Stimulated activated CD8-positive, alpha-beta memory T cell treated with anti-CD3 and anti-CD28 coated beads, Interleukin-4, amount 100 ng/mL, for 24 hours (primary cell): ENCODE measurements at regions not wholly inside any gene's neighbourhood (a gene's known extent, or its start where the extent isn't known, plus 50 kb on each side); places are given as distances from the start of the nearest gene placed in this dataset.
"Not testable (repeated sequence)": the region's sequence is repeated elsewhere in the genome, so short reads cannot be mapped to it uniquely, and the experiment has no call there.

Source experiments
- DNase-seq: peaks from one replicate; pipeline ENCODE4 v3.0.0-alpha.2; 2020; ENCODE audit warnings: low read depth

DNA sequence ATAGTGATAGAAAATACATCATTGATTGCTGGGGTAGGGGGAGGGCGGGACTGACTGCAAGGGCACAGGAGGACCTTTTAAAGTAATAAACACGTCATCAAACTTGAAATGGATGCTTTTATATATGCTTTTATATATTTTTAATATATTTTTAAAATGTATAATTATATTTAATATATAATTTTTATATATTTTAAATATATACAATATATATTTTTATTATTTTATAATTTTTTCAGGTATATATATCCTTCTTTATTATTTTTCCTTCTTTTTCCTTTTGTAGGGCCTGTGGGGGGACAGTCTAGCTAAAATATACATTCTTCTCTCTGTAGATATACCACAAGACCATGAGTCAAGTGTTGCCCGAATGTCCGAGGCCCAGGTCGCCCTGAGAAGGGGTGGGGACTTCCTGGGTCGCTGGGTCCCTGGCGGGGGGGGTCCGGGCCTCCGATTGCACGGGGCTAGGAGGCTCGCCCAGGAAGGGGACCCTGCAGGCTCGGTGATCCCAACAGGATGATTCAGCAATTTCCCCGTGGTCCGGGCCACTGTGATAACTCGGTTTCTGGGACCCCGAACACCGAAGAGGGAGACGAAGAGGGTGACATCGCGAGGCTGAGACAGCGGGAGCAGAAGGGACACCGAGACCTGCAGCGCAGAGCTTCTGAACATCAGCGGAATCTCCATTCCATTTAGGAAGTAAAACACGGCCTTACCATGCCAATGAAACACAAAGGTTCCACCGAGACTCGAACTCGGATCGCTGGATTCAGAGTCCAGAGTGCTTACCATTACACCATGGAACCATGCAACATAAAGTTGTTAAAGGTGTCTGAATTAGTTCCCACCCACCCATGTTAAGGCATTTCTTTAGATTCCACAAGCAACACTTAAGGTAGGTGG, 112.5 kb upstream of the NBPF11 start:
- no peak for DNase-seq

DNA sequence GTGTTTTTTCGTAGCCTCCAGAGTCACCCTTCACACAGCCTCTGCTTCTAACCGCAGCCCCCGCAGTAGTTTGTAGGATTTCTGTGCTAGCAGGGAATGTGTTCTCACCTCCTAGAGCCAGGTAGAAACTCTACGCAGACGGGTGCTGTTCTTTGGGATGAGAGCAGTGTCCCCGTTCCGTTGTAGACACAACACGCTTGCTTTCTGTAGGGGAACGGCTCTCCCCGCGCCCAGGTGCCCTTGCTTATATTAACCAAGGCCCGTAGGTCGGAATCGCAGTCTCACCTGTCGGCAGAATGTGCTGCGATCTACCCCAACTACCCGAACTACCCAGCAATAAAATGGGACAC, 111.8 kb upstream of the NBPF11 start:
- DNase-seq, result no peak

DNA sequence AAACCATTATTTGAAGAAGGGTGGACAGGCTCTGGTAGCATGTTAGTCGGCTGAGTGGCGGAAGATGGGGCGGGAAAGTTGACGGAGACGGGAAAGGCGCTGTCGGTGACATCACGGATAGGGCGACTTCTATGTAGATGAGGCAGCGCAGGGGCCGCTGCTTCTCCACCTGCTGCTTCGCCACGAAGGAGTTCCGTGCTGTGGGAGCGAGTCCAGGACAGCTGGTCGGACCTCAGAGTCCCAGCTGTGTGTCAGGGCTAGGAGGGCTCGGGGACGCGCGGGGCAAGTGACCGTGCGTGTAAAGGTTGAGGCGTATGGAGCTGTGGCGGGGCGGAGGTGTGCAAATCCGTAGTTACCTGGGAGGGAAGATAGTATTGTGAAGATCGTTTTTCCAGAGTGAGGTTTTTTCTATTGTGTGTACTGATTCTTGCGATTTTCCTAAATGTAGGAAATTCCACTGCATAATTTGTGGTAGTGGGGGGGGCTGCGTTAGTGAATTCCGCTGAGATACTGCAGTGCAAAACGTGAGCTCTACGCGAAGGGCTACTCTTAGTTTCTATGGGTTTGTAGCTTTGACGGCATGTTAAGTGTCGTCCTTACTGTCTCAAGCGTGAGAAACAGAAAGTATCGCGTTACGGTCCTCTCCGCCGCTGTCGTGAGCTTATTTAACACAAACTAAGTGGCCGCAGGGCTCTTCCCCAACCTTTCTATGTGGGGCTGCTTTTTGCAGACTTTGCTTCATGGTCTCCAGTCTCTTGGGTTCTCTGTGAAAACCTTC, 111.2 kb upstream of the NBPF11 start:
- DNase-seq, result peak; percentile 46

DNA sequence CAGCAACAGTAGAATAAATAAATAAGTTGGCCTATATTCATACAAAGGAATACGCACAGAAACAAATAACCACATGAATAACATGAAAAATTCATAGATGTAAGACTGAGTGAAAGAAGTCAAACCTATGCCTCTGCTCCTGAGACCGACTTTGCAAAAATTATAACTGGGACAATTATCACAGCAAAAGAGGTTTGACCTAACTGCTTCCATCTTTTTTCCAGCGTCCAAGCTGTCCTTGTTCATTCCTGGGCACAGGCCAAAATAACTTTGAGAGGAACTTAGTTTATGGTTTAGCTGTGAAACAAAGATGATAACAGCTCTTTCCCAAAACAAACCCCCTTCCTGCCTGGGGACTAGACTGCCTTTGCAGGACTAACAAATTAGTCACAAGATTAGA, 109.6 kb upstream of the NBPF11 start:
- not testable (repeated sequence) for DNase-seq

DNA sequence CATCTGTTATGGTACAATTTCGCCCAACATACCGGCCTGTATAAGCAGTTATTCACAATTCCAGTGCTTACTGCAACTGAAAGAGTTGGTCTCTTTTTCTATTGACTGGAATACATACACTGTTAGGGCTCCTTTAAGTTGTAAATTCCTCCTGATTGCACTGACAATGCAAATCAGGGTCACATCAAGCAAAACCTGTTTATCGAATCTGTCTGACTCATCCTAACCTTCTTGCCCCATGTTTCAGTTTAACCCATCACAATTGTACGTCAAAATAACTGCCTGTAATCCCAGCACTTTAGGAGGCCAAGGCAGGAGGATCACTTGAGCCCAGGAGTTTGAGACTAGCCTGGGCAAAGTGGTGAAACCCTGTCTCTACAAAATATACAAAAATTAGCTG, 105.8 kb upstream of the NBPF11 start:
- not testable (repeated sequence) for DNase-seq

DNA sequence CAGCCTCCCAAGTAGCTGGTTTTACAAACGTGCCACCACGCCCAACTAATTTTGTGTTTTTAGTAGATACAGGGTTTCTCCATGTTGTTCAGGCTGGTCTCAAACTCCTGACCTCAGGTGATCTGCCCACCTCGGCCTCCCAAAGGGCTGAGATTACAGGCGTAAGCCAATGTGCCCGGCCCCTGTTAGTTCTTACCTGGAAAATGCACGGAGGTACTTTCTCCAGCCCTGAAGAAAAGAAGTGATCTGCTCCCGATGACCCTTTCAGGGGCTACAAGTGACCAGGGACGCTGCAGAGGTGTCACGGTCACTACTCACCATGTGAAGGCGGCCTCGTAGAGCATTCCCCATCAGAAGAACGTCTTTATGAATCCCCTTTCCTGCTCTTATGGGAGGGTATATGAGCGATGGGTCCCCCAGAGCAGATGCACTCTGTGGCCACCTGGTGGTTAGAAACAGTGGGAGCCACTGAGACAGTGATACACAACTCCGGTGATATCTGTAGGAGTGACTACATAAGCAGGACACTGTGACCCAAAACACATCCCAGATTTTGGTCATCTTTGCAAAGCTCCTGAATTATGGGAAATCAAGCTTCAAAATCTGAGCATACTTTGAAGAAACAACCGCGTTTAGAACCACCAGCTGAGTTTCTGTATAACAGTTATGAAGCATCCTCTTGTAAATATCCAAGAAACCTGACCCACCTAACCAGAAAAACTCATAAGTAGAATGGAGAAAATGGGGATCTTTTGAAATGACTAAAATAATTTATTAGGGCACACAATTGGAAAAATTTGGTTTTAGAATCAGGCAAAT, 102.7 kb upstream of the NBPF11 start:
- DNase-seq, result not testable (repeated sequence)

DNA sequence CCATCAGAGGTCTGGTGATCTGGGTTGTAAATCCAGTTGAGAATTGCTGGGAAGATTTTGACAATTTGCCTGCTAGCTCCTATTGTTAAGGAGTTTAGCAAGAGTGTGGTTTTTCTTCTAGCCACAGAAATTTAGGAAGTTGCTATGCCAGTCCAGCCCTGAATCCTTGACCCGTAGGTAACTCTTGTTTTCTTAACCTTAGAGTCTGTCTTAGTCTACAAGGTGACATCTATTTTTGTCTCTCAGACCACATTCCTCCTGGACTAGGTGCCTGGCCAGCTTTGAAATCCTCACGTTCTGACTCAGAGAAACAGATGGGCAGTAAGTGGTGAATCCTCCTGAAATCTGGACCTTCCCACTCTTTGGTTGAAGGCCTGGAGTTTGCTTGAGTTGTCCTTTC, 101.7 kb upstream of the NBPF11 start:
- not testable (repeated sequence) for DNase-seq

DNA sequence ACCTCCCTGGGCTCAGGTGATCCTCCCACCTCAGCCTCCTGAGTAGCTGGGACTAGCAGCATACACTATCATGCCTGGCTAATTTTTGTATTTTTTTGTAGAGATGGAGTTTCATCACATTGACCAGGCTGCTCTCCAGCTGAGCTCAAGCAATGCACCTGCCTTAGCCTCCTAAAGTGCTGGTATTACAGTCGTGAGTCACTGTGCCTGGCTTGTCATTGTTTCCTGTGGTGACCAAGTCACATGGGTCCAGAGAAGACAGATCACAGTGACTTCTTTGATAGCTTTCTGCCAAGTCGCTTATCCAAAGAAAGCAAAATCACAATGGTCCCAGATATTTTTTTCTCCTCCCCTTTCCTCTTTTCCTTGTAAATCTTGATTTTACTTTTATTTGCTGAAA, 96.7 kb upstream of the NBPF11 start:
- not testable (repeated sequence) for DNase-seq

DNA sequence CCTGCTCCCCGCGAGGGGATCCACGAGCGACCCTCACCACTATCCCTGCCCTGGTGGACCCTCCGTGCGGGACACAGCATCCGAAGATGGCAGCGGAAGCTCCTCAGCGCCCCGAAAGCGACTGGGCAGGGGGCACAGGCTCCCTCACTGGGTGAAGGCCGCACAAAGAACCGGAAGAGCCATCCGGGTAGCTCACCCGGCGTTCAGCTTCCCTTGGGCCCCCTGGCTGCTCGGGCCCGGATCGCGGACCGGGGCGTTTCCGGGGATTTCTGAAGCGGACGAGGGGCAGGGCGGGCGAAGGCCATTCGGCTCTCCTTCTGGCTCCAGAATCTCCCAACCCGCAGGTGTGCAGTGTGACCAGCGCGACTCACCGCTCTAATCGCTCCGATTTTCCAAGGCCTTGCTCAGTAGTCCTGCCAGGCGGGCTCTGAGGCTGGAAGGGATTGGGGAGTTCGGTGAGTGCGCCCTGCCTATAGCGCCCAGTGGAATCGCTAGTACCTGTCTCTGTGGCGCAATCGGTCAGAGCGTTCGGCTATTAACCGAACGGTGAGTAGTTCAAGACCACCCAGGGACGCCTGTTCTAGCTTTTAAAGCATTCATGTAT, 94.3 kb upstream of the NBPF11 start:
- DNase-seq, result not testable (repeated sequence)

DNA sequence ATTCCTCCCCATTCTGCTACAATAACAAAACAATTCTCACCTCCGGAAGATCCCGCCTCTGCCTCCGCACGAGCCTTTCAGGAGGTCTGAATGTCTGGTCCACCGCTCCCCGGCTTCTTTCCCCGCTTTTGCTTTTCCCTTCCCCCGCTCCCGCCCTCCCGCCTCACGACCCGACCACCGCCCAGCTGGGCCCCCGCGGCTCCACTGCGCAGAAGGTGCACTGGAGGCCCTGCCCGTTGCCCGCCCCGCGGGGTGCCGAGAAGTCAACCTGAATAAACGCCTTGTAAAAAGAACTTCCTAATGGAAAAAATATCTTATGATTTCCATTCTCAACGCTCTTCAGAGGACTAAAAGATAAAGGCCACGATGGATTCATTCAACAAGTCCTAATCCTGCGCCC, 93.8 kb upstream of the NBPF11 start:
- not testable (repeated sequence) for DNase-seq

DNA sequence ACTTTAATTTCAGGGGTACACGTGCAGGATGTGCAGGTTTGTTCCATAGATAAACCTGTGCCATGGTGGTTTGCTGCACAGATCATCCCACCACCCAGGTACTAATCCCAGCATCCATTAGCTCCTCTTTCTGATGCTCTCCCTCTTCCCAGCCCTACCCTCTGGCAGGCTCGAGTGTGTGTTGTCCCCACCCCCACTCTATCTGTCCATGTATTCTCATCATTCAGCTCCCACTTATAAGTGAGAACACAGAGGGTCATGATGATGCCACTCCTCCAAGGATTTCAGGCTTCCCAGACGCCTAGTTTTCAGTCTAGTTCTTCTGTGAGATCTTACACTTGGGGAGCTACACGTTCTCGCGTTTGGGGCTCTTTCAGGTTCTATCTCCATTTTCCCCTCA, 93.4 kb upstream of the NBPF11 start:
- DNase-seq, result not testable (repeated sequence)

DNA sequence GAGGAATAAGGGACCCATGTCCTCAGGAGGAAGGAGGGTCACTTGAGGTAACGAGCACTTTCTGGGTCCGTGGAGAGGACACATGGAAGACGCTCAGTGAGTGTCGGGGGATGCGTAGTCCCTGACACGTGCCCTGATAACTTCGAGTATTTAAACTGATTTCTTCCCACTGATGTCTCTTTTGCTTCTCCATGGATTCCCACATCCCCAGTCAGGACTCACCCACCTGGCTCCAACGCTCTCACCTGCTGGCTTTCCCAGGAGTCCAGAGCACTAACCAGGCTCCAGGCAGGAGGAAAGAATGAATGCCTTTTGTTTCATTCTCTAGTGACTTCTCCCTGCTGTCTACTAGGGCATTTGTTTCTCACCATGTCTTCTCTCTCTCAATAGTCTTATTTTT, 81.2 kb upstream of the NBPF11 start:
- not testable (repeated sequence) for DNase-seq

DNA sequence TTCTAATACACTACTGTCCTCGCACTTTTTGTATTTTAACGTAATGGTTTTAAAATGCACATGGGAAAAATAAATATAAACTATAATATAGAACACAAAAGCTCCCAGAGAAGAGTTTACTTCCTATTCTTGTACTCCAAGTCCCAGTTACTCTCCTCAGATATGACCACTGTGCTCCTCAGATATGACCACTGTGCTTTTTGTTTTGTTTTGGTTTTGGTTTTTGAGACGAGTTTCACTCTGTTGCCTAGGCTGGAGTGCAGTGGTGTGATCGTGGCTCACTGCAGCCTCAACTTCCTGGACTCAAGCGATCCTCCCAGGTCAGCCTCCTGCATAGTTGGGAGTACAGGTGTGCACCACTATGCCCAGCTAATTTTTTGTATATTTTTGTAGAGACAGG, 76.8 kb upstream of the NBPF11 start:
- not testable (repeated sequence) for DNase-seq

DNA sequence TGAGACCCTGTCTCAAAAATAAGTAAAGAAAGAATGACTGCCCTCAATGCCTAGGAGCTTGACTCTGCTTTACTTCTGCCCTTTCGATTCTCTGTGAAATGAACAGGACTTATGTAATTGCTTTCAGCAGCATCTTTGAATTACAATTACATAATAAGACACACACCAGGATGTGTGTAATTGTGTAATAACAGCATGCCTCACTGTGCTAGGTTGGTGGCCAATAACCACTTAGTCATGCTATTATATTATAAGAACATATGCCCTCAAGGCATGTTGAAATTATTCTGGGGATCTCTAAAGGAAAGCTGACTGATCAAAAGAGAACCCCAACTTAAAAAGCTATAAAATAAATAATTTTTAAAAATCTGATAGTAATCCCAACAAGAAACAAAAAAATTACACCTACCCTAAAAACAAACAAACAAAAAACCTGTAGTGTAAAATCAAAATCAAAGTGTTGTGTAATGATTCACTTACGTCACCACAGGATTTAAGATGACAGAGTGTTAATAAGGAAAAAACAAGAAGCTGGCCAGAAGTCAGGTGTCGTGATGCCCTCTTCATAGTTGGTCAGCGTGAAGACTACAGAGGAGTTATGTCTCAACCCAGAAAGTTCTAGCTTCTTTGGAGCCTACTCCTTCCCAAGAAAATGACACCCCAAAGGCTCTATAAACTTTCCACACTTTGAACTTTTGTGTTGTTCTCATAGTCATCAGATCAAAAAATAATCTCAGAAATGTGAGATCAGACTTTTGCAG, 70.5 kb upstream of the NBPF11 start:
- not testable (repeated sequence) for DNase-seq

DNA sequence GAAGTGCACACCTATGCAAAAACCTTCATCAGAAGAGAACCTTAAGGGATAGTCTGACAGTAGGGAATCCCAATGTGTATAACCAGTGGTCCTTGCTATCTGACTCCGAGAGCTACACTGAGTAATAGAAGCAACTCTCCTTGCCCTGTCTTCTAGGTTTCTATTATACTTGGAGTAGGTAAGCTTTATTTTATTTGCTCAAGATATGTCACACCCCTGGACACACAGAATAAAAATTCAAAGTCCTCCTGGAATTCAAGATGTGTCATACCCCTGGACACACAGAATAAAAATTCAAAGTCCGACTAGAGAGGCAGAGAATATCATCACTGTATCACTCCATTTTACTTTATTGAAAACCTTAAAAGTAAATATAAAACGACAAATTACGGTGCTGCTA, 69.5 kb upstream of the NBPF11 start:
- not testable (repeated sequence) for DNase-seq

DNA sequence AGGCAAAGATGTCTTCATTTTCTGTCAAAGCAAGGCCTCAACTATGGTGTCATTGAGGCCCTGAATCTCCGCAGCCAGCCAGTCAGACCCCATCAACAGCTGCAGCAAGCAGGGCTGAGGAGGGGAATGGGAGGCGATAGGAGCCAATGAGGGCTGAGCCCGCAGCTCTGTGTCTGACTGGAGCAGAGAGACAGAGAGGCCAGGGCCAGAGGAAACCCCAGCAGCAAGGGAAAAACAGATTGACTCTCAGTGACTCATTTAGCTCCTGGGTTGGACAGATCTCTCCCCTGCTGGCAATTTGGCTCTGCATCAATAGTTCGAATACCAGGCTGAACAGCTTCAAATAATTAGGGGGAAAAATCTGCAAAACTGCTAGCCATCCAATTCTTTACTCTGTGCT, 67.1 kb upstream of the NBPF11 start:
- DNase-seq, result not testable (repeated sequence)

DNA sequence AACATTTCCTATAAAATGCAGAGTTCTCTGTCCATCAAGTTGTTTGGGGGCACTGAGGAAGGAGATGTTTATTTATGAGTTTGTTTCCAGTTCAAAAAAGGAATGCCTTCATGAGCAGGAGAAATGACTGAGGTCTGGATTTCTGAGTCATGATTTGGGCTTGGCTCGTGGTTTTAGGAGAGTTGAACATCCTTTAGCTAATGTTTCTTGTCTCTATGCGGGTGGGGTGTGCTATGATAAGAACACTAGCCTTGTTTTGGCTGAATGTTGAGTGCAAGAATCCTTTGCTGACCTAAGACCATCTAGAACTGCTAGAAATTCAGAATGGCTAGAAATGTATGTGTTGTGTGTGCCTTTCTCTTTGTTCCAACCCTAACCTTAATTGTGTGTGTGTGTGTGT, 59.1 kb upstream of the NBPF11 start:
- DNase-seq, result not testable (repeated sequence)

DNA sequence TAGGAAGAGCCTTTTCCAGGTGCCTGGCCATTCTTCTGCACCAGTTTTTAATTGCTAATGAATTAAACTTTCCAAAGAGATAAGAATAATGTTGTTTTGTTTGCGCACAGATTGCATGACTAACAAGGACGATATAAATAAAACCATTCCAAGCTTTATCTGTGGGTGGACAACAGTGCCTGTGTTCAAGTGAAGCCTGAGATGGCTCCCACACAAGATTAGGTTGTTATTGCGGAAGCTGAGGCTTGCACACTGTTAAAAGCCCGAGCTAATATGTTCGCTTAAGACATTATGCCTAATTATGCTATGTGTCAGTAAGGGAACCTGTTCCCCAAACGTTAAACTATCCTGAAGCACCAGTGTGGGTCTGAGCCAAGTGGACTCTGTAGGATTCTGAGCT, 58.5 kb upstream of the NBPF11 start:
- not testable (repeated sequence) for DNase-seq

DNA sequence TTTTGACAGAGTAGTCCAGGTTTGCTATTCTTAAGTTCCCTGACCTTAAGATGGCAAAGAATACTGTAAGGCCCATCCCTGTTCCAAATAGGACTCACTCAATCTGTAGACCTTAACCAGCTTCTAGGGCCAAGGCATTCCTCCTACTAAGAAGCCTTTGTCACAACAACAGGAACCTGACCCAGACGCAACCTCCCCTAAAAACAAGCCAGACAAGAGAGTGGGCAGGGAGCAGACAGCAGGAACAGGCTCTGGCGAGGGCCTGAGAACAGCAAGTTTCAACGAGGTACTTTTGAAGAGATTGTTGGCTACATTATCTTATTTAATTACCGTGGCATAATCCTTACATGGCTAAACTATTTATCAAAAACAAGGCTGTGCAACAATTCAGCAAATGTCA, 58.1 kb upstream of the NBPF11 start:
- not testable (repeated sequence) for DNase-seq

DNA sequence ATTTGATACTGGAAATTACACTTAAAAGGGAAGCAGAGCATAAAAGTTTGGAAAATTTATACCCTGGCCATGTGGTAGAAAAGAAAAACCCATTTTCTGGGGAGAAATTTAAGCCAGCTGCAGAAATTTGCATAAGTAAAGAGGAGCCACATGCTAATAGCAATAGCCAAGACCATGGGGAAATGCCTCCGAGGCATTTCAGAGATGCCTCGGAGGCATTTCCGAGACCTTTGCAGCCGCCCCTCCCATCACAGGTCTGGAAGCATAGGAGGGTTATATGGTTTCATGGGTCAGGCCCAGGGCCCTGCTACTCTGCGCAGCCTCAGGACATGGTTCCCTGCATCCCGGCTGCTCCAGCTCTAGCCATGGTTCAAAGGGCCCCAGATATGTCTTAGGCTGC, 49.9 kb upstream of the NBPF11 start:
- not testable (repeated sequence) for DNase-seq
